H1 (cell line): ENCODE measurements at regions not wholly inside any gene's neighbourhood (a gene's known extent, or its start where the extent isn't known, plus 50 kb on each side); places are given as distances from the start of the nearest gene placed in this dataset.

Source experiments
- CTCF ChIA-PET: fragments of 300-600 bp; sonication (Branson Sonifier 250); formaldehyde crosslinking; loops from one replicate; lab custom pipeline; 2021; ENCODE audit not compliant: partially characterized antibody; lab: Charles Lee
- POLR2A ChIA-PET: fragments of 300-600 bp; sonication (Branson Sonifier 250); formaldehyde crosslinking; loops from one replicate; lab custom pipeline; 2021; ENCODE audit warnings: inconsistent platforms; ENCODE audit not compliant: partially characterized antibody; lab: Charles Lee
- DNase-seq, 2 experiments: peaks; one replicate each; pipeline versions ENCODE4 v3.0.0 to v3.0.0-alpha.2; 2010 to 2022; ENCODE audit warnings: low spot score in 2 of 2, low read depth in 1 of 2, mixed read lengths in 1 of 2
- FAIRE-seq: peaks from 2 replicates; lab custom pipeline; 2011; peaks lifted over from hg19 to GRCh38; lab: Jason Lieb, UNC
- H2AFZ ChIP-seq: 2 replicates; pipeline ENCODE4 v1.8.1; 2012; ENCODE audit warnings: low read length, inconsistent platforms
- H2AK5ac ChIP-seq: 2 replicates; pipeline ENCODE4 v1.6.1; 2013; ENCODE audit warnings: low read depth, low read length
- H2BK120ac ChIP-seq: replicated peaks from 2 replicates; pipeline ENCODE3; 2013; ENCODE audit warnings: low read depth, low read length, inconsistent platforms
- H2BK12ac ChIP-seq: 2 replicates; pipeline ENCODE4 v1.6.1; 2013; ENCODE audit warnings: low read depth, low read length
- H2BK15ac ChIP-seq: 2 replicates; pipeline ENCODE4 v1.6.1; 2013; ENCODE audit warnings: low read length
- H2BK20ac ChIP-seq: 2 replicates; pipeline ENCODE4 v1.6.1; 2013; ENCODE audit warnings: low read length
- H2BK5ac ChIP-seq: 2 replicates; pipeline ENCODE4 v1.6.1; 2013; ENCODE audit warnings: low read depth, low read length
- H3K14ac ChIP-seq: 2 replicates; pipeline ENCODE4 v1.6.1; 2013; ENCODE audit warnings: inconsistent platforms; ENCODE audit not compliant: insufficient read length
- H3K18ac ChIP-seq: 2 replicates; pipeline ENCODE4 v1.6.1; 2013; ENCODE audit warnings: low read length; ENCODE audit errors: extremely low read depth
- H3K23ac ChIP-seq: 2 replicates; pipeline ENCODE4 v1.6.1; 2013; ENCODE audit warnings: inconsistent platforms; ENCODE audit not compliant: insufficient read length
- H3K23me2 ChIP-seq: 2 replicates; pipeline ENCODE4 v1.6.1; 2013; ENCODE audit warnings: low read depth, low read length
- H3K27ac ChIP-seq: 2 replicates; pipeline ENCODE4 v1.6.1; 2011; ENCODE audit warnings: low read depth, low read length, inconsistent platforms
- H3K27me3 ChIP-seq, 4 experiments: replicated peaks in 1 of 4; 1 replicate in 1 of 4; 2 replicates in 3 of 4; pipeline versions ENCODE4 v1.6.1 to v1.8.1; 2011 to 2013; ENCODE audit warnings: low read length in 3 of 4, mild to moderate bottlenecking in 3 of 4, inconsistent platforms in 2 of 4, mixed read lengths in 2 of 4, moderate library complexity in 1 of 4; ENCODE audit not compliant: control insufficient read depth in 3 of 4, insufficient read depth in 3 of 4; ENCODE audit errors: extremely low read depth in 1 of 4
- H3K36me3 ChIP-seq, 4 experiments: 2 replicates each; pipeline versions ENCODE4 v1.6.1 to v1.8.1; 2011 to 2013; ENCODE audit warnings: mild to moderate bottlenecking in 4 of 4, low read length in 3 of 4, moderate library complexity in 2 of 4, control low read depth in 1 of 4, inconsistent platforms in 1 of 4; ENCODE audit not compliant: insufficient read depth in 4 of 4, control insufficient read depth in 2 of 4
- H3K4ac ChIP-seq: replicated peaks from 2 replicates; pipeline ENCODE3; 2013; ENCODE audit warnings: low read length, low read depth, mixed read lengths, inconsistent platforms; ENCODE audit not compliant: insufficient read length
- H3K4me1 ChIP-seq, 4 experiments: replicated peaks in 1 of 4; 1 replicate in 1 of 4; 2 replicates in 3 of 4; pipeline versions ENCODE4 v1.6.1 to v1.8.1; 2011 to 2013; ENCODE audit warnings: low read length in 3 of 4, inconsistent platforms in 2 of 4, mixed read lengths in 1 of 4; ENCODE audit not compliant: insufficient read depth in 4 of 4, control insufficient read depth in 3 of 4
- H3K4me2 ChIP-seq, 2 experiments: 2 replicates each; pipeline versions ENCODE4 v1.6.1 to v1.8.1; 2011 to 2013; ENCODE audit warnings: low read depth in 2 of 2, low read length in 2 of 2, control low read depth in 1 of 2, inconsistent platforms in 1 of 2, mild to moderate bottlenecking in 1 of 2; ENCODE audit not compliant: insufficient read depth in 1 of 2
- H3K4me3 ChIP-seq, 4 experiments: fragments of 200-600, 300-600 bp in 1 of 4; sonication (generic), shearing (Covaris generic), sonication (Bioruptor Twin) in 1 of 4; 2 replicates each; pipeline versions ENCODE4 v1.5.1 to v1.8.1; 2011 to 2016; ENCODE audit warnings: low read length in 4 of 4, low read depth in 3 of 4, control low read depth in 2 of 4, inconsistent platforms in 2 of 4, mild to moderate bottlenecking in 2 of 4, mixed read lengths in 1 of 4, moderate library complexity in 1 of 4; ENCODE audit not compliant: insufficient read depth in 2 of 4; ENCODE audit errors: extremely low read depth in 1 of 4
- H3K56ac ChIP-seq: replicated peaks from 2 replicates; pipeline ENCODE3; 2013; ENCODE audit warnings: low read depth, mild to moderate bottlenecking, mixed read lengths, low read length, inconsistent platforms; ENCODE audit not compliant: insufficient read length
- H3K79me1 ChIP-seq: 2 replicates; pipeline ENCODE4 v1.6.1; 2013; ENCODE audit warnings: low read depth, low read length, control low read depth
- H3K79me2 ChIP-seq, 2 experiments: 2 replicates each; pipeline versions ENCODE4 v1.6.1 to v1.8.1; 2012 to 2013; ENCODE audit warnings: low read length in 2 of 2, mild to moderate bottlenecking in 2 of 2, inconsistent platforms in 1 of 2; ENCODE audit not compliant: insufficient read depth in 2 of 2, control insufficient read depth in 1 of 2
- H3K9ac ChIP-seq, 4 experiments: replicated peaks in 1 of 4; 1 replicate in 1 of 4; 2 replicates in 3 of 4; pipeline versions ENCODE4 v1.6.1 to v1.8.1; 2011 to 2013; ENCODE audit warnings: low read depth in 3 of 4, low read length in 3 of 4, control low read depth in 2 of 4, mild to moderate bottlenecking in 2 of 4, moderate library complexity in 2 of 4, inconsistent platforms in 1 of 4; ENCODE audit errors: extremely low read depth in 1 of 4
- H3K9me3 ChIP-seq, 2 experiments: 2 replicates each; pipeline versions ENCODE4 v1.6.1 to v1.8.1; 2012 to 2013; ENCODE audit warnings: mild to moderate bottlenecking in 2 of 2, moderate library complexity in 2 of 2, control low read depth in 1 of 2, inconsistent platforms in 1 of 2, low read depth in 1 of 2, low read length in 1 of 2, mixed read lengths in 1 of 2; ENCODE audit not compliant: insufficient read depth in 2 of 2
- H4K20me1 ChIP-seq, 2 experiments: replicated peaks in 1 of 2; 2 replicates each; pipeline versions ENCODE3 to v1.8.1; 2011 to 2013; ENCODE audit warnings: inconsistent platforms in 2 of 2, low read length in 2 of 2, mild to moderate bottlenecking in 1 of 2; ENCODE audit not compliant: insufficient read depth in 2 of 2, control insufficient read depth in 1 of 2
- H4K5ac ChIP-seq: 2 replicates; pipeline ENCODE4 v1.6.1; 2013; ENCODE audit warnings: low read length, low read depth, mixed read lengths, inconsistent platforms; ENCODE audit not compliant: insufficient read length
- H4K8ac ChIP-seq: 2 replicates; pipeline ENCODE4 v1.8.0; 2013; ENCODE audit warnings: mild to moderate bottlenecking, moderate library complexity, low read length, inconsistent platforms; ENCODE audit not compliant: insufficient read depth; ENCODE audit errors: extremely low read depth
- H4K91ac ChIP-seq: replicated peaks from 2 replicates; pipeline ENCODE3; 2013; ENCODE audit warnings: low read length, mixed read lengths, inconsistent platforms; ENCODE audit not compliant: insufficient read length
- MAFK ChIP-seq: IDR thresholded peaks from 2 replicates; pipeline ENCODE4 v1.6.1; 2012; ENCODE audit warnings: low read depth, mild to moderate bottlenecking, improper control_type of control experiment, low read length
- SP1 ChIP-seq: IDR thresholded peaks from 2 replicates; pipeline ENCODE4 v1.6.1; 2011; ENCODE audit warnings: low read depth, low read length
- WGBS, 2 experiments: shearing (Covaris generic) in 1 of 2; methylation state at CpG; one replicate each; pipeline versions ENCODE4 v1.1.6 to v1.1.7; 2013 to 2015; ENCODE audit warnings: low lambda C conversion rate in 2 of 2, mixed read lengths in 2 of 2, inconsistent platforms in 1 of 2, low coverage in 1 of 2, missing lambda C conversion rate in 1 of 2; ENCODE audit not compliant: insufficient replicate concordance in 2 of 2, insufficient coverage in 1 of 2, insufficient read length in 1 of 2; ENCODE audit errors: extremely low coverage in 1 of 2, missing lambda C conversion rate in 1 of 2; 5-methylcytosine and 5-hydroxymethylcytosine counted together

DNA sequence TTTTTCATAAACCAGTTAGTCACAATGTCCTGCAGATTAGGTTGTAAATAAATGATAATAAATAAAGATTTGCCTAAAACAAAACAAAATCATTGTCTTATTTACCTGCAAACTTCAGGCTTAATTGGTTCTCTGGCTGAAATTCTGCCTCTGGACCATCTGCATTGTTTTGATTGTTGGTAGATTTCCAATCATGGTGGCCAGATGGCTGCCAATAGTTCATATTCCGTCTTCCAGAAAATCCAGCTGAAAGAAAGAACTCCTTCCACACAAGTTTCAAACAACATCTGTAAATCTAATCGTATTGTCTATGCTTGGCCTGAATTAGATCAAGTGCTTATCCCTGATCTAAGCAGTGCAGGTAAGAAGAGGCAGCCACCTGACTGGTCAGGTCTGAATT is 771.1 kb upstream of the ZEB2 start:
- CTCF ChIA-PET = no interaction called here
- TF ChIP-seq SP1 (no peak), MAFK (no peak)

More for the DNA sequence above, 771.1 kb upstream of the ZEB2 start:
- no peaks in the 10 kb centered on the region for H3K79me2 ChIP-seq
- no peak overlapping the region for H3K18ac ChIP-seq
- H4K20me1 ChIP-seq = no peaks in the 10 kb centered on the region
- no peak overlapping the region for H3K4ac ChIP-seq
- no peak overlapping the region for H2BK5ac ChIP-seq
- DNase-seq = no peak
- H3K56ac ChIP-seq = no peak overlapping the region
- no peak overlapping the region for H4K5ac ChIP-seq
- POLR2A ChIA-PET = no interaction called here
- WGBS, 2 experiments = 96% methylated on average over 2 of the region's 2 CpGs; no CpG with 5 or more reads in 1 of the 2 experiments
- H3K4me3 ChIP-seq = no peak overlapping the region
- H2AFZ ChIP-seq = no peak overlapping the region
- H3K4me1 ChIP-seq = no peaks in the 10 kb centered on the region
- H3K9me3 ChIP-seq = no peaks in the 10 kb centered on the region
- no peak overlapping the region for H2BK12ac ChIP-seq
- no peak overlapping the region for H2AK5ac ChIP-seq
- no peak for FAIRE-seq
- no peak overlapping the region for H2BK120ac ChIP-seq
- H3K9ac ChIP-seq = no peak overlapping the region
- H3K23ac ChIP-seq = no peak overlapping the region
- no peak overlapping the region for H3K14ac ChIP-seq
- H2BK15ac ChIP-seq = no peak overlapping the region
- H3K79me1 ChIP-seq = no peaks in the 10 kb centered on the region
- no peaks in the 10 kb centered on the region for H3K36me3 ChIP-seq
- H3K4me2 ChIP-seq = no peak overlapping the region
- no peaks in the 10 kb centered on the region; the same call in 1 of the 2 replicates for H3K23me2 ChIP-seq
- no peak overlapping the region for H2BK20ac ChIP-seq
- no peak overlapping the region for H3K27ac ChIP-seq
- H3K27me3 ChIP-seq = no peaks in the 10 kb centered on the region
- H4K91ac ChIP-seq = no peak overlapping the region
- no peak overlapping the region for H4K8ac ChIP-seq
